HK-2 (cell line): ENCODE measurements at regions not wholly inside any gene's neighbourhood (a gene's known extent, or its start where the extent isn't known, plus 50 kb on each side); places are given as distances from the start of the nearest gene placed in this dataset.

ENCODE experiments used
- DNase-seq: peaks from one replicate; pipeline ENCODE4 v3.0.0-alpha.2; 2018; ENCODE audit not compliant: unreplicated experiment

- DNase-seq: no peak
Observed at GRCh38 chr5:61823781-61824180, 482.2 kb upstream of the KIF2A start.

- DNase-seq: no peak
Observed at GRCh38 chr5:61824396-61824795, 481.6 kb upstream of the KIF2A start.

- no peak for DNase-seq
Observed at GRCh38 chr5:61827445-61827975, 478.5 kb upstream of the KIF2A start.

- DNase-seq: no peak
Observed at GRCh38 chr5:61828856-61829255, 477.1 kb upstream of the KIF2A start.

GRCh38 chr5:61831736-61832135 is 474.3 kb upstream of the KIF2A start:
- DNase-seq: no peak

- DNase-seq: no peak
Observed at GRCh38 chr5:61837788-61838187, 468.2 kb upstream of the KIF2A start.

- no peak for DNase-seq
Observed at GRCh38 chr5:61840361-61840760, 465.6 kb upstream of the KIF2A start.

GRCh38 chr5:61842840-61843239 is 463.2 kb upstream of the KIF2A start:
- no peak for DNase-seq

GRCh38 chr5:61850696-61851095 is 455.3 kb upstream of the KIF2A start:
- DNase-seq: no peak

- DNase-seq: no peak
Observed at GRCh38 chr5:61854531-61854930, 451.5 kb upstream of the KIF2A start.

- DNase-seq: no peak
Observed at GRCh38 chr5:61860978-61861377, 445.0 kb upstream of the KIF2A start.

- peak; percentile 18 for DNase-seq
Observed at GRCh38 chr5:61866930-61867329, 439.1 kb upstream of the KIF2A start.

- DNase-seq: no peak
Observed at GRCh38 chr5:61869333-61869732, 436.7 kb upstream of the KIF2A start.

- no peak for DNase-seq
Observed at GRCh38 chr5:61878471-61878870, 427.5 kb upstream of the KIF2A start.

- DNase-seq: peak; percentile 55
Observed at GRCh38 chr5:61881821-61882487, 424.1 kb upstream of the KIF2A start.

- no peak for DNase-seq
Observed at GRCh38 chr5:61882901-61883500, 423.0 kb upstream of the KIF2A start.

- DNase-seq: no peak
Observed at GRCh38 chr5:61884252-61884855, 421.7 kb upstream of the KIF2A start.

GRCh38 chr5:61886214-61886613 is 419.8 kb upstream of the KIF2A start:
- DNase-seq: no peak

GRCh38 chr5:61887271-61887670 is 418.7 kb upstream of the KIF2A start:
- DNase-seq: no peak

- no peak for DNase-seq
Observed at GRCh38 chr5:61894046-61894445, 412.0 kb upstream of the KIF2A start.

- no peak for DNase-seq
Observed at GRCh38 chr5:61896811-61897210, 409.2 kb upstream of the KIF2A start.

- DNase-seq: no peak
Observed at GRCh38 chr5:61897251-61897650, 408.8 kb upstream of the KIF2A start.

GRCh38 chr5:61901997-61902396 is 404.0 kb upstream of the KIF2A start:
- no peak for DNase-seq
